ENCODE measurements at regions not wholly inside any gene's neighbourhood (a gene's known extent, or its start where the extent isn't known, plus 50 kb on each side); places are given as distances from the start of the nearest gene placed in this dataset.
"Not testable (repeated sequence)": the region's sequence is repeated elsewhere in the genome, so short reads cannot be mapped to it uniquely, and the experiment has no call there.

GRCh38 chr17:20633268-20634059 lies 53.9 kb downstream of the CDRT15L2 start:
- not testable (repeated sequence) for DNase-seq (ENCODE audit: low read depth)

- not testable (repeated sequence) for DNase-seq (ENCODE audit: low read depth)
Observed at GRCh38 chr17:20640147-20640546, 60.6 kb downstream of the CDRT15L2 start.

- not testable (repeated sequence) for DNase-seq (ENCODE audit: low read depth)
Observed at GRCh38 chr17:20646661-20647272, 67.2 kb downstream of the CDRT15L2 start.

GRCh38 chr17:20649097-20649767 lies 69.7 kb downstream of the CDRT15L2 start:
- DNase-seq (ENCODE audit: low read depth), result not testable (repeated sequence)

GRCh38 chr17:20651022-20651421 lies 71.5 kb downstream of the CDRT15L2 start:
- not testable (repeated sequence) for DNase-seq (ENCODE audit: low read depth)

GRCh38 chr17:20651736-20652135 lies 72.2 kb downstream of the CDRT15L2 start:
- not testable (repeated sequence) for DNase-seq (ENCODE audit: low read depth)

GRCh38 chr17:20653391-20653790 lies 73.9 kb downstream of the CDRT15L2 start:
- DNase-seq (ENCODE audit: low read depth), result not testable (repeated sequence)

GRCh38 chr17:20654114-20654513 lies 74.6 kb downstream of the CDRT15L2 start:
- not testable (repeated sequence) for DNase-seq (ENCODE audit: low read depth)

- DNase-seq (ENCODE audit: low read depth), result not testable (repeated sequence)
Observed at GRCh38 chr17:20654575-20654974, 75.1 kb downstream of the CDRT15L2 start.

- DNase-seq (ENCODE audit: low read depth), result not testable (repeated sequence)
Observed at GRCh38 chr17:20665103-20665955, 85.8 kb downstream of the CDRT15L2 start.

GRCh38 chr17:20666689-20667088 lies 87.2 kb downstream of the CDRT15L2 start:
- not testable (repeated sequence) for DNase-seq (ENCODE audit: low read depth)

- DNase-seq (ENCODE audit: low read depth), result not testable (repeated sequence)
Observed at GRCh38 chr17:20667712-20668111, 88.2 kb downstream of the CDRT15L2 start.

- not testable (repeated sequence) for DNase-seq (ENCODE audit: low read depth)
Observed at GRCh38 chr17:20668316-20668715, 88.8 kb downstream of the CDRT15L2 start.

- DNase-seq (ENCODE audit: low read depth), result not testable (repeated sequence)
Observed at GRCh38 chr17:20668868-20669267, 89.3 kb downstream of the CDRT15L2 start.

GRCh38 chr17:20670506-20670905 lies 91.0 kb downstream of the CDRT15L2 start:
- DNase-seq (ENCODE audit: low read depth), result not testable (repeated sequence)

GRCh38 chr17:20674374-20674773 lies 94.8 kb downstream of the CDRT15L2 start:
- not testable (repeated sequence) for DNase-seq (ENCODE audit: low read depth)

- not testable (repeated sequence) for DNase-seq (ENCODE audit: low read depth)
Observed at GRCh38 chr17:20675707-20676106, 96.2 kb downstream of the CDRT15L2 start.

- not testable (repeated sequence) for DNase-seq (ENCODE audit: low read depth)
Observed at GRCh38 chr17:20676656-20677055, 97.1 kb downstream of the CDRT15L2 start.

GRCh38 chr17:20677469-20677868 lies 97.9 kb downstream of the CDRT15L2 start:
- DNase-seq (ENCODE audit: low read depth), result not testable (repeated sequence)

GRCh38 chr17:20678424-20678823 lies 98.9 kb downstream of the CDRT15L2 start:
- DNase-seq (ENCODE audit: low read depth), result not testable (repeated sequence)
